ENCODE measurements at regions not wholly inside any gene's neighbourhood (a gene's known extent, or its start where the extent isn't known, plus 50 kb on each side); places are given as distances from the start of the nearest gene placed in this dataset.

DNA sequence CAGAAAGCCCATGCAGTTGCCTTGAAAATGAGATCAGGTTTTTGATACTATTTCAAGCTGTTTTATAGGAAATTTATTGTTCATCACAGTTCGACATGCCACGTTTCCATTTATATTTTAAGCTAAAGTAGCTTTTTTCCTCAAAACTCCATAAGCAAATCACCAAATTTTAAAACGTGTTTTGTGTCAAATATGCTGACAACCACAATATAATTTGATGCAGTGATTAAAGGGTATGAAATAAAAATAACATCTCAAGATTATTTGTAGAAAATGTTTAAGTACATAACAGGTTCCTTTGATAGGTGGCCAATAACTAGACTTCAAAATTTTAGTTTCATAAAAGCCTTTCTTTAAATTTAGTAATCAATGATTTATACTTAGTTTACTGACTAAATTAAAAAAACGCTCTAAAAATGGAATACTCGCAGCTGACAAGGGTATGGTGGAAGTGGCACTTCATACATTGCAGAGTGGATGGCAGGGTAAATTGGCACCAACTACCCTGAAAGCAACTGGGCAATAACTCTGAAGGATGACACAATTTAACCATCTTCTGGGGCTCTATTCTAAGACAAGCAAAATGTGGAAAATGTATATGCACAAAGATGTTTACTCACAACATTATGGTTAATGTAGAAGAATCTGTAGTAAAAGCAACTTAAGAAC, 481.6 kb downstream of the TNS3 start:
- no peak for TF ChIP-seq CTCF (IDR thresholded peaks at IDR 0.05; ENCODE audit: low read depth, low read length)
- H3K4me3 ChIP-seq (ENCODE audit: low read depth, low read length): no peak overlapping the region

GRCh38 chr7:47097431-47097830, 484.5 kb downstream of the TNS3 start:
- no peak overlapping the region for H3K4me3 ChIP-seq (ENCODE audit: low read depth, low read length)
- TF ChIP-seq CTCF (IDR thresholded peaks at IDR 0.05; ENCODE audit: low read depth, low read length): no peak

GRCh38 chr7:47095946-47096345, 486.0 kb downstream of the TNS3 start:
- no peak overlapping the region for H3K4me3 ChIP-seq (ENCODE audit: low read depth, low read length)
- TF ChIP-seq CTCF (IDR thresholded peaks at IDR 0.05; ENCODE audit: low read depth, low read length): no peak

- H3K4me3 ChIP-seq (ENCODE audit: low read depth, low read length): no peak overlapping the region
- TF ChIP-seq CTCF (IDR thresholded peaks at IDR 0.05; ENCODE audit: low read depth, low read length): no peak
These were observed 487.4 kb downstream of the TNS3 start for GRCh38 chr7:47094462-47094861.

DNA sequence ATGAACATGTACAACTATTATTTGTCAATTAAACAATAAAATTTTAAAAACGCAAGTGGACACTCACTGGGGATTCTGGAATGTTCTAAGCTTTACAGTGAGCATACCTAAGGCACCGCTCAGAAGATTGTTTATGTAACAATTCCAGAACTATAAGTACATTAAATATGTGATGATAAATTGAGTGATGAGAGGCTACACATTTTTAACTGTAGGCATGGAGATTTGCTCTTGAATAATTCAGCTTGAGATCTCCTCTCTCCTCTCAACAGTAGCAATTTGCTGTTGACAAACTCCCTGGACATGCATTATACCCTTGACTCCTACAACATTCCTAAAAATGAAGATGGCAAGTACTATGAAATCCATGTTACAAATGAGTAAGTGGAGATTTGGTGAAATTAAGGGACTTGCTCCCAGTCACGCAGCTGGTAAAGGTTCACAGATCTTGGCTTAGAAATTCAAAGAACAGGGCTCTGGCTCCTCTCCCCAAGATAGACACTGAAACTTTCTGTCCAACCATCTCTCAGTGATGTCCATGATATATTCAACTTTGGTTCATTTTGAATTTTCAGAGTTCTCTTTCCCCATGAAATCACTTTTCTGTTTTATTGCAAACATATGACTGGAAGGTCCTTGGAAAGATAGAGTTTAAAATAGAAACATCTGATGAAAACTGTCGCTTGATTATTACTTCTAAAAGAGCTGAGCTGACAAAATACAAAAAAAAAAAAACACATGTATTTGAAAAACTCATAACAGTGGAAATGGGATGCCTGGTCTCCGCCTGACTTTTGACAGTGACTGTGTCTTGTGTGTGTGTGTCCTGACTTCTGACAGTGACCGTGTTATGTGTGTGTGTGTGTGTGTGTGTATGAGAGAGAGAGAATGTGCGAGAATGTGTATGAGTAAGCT, 488.3 kb downstream of the TNS3 start:
- TF ChIP-seq CTCF (IDR thresholded peaks at IDR 0.05; ENCODE audit: low read depth, low read length): no peak
- no peak overlapping the region for H3K4me3 ChIP-seq (ENCODE audit: low read depth, low read length)

DNA sequence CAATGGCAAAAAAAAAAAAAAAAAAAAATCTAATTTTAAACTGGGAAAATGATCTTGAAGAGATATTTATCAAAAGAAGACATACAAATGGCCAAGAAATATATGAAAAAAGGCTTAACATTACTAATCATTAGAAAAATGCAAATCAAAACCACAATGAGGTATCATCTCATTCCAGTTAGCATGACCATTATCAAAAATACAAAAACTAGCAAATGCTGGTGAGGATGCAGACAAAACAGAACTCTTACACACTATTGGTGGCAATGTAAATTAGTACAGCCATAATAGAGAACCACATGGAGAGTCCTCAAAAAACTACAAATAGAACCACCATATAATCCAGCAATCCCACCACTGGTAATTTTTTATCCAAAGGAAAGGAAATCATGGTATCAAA, 489.6 kb downstream of the TNS3 start:
- H3K4me3 ChIP-seq (ENCODE audit: low read depth, low read length): no peak overlapping the region
- TF ChIP-seq CTCF (IDR thresholded peaks at IDR 0.05; ENCODE audit: low read depth, low read length): no peak

- TF ChIP-seq CTCF (IDR thresholded peaks at IDR 0.05; ENCODE audit: low read depth, low read length): no peak
- no peak overlapping the region for H3K4me3 ChIP-seq (ENCODE audit: low read depth, low read length)
These were observed 490.8 kb downstream of the TNS3 start for GRCh38 chr7:47091141-47091540.

Data from WI38 (cell line).